ENCODE measurements at regions not wholly inside any gene's neighbourhood (a gene's known extent, or its start where the extent isn't known, plus 50 kb on each side); places are given as distances from the start of the nearest gene placed in this dataset.

- TF ChIP-seq CTCF (IDR thresholded peaks at IDR 0.05): no peak
Observed at GRCh38 chr6:147108259-147108910, 95.8 kb upstream of the STXBP5 start.

GRCh38 chr6:147109707-147110106, 94.5 kb upstream of the STXBP5 start:
- TF ChIP-seq CTCF (IDR thresholded peaks at IDR 0.05): no peak

GRCh38 chr6:147116056-147116455, 88.2 kb upstream of the STXBP5 start:
- TF ChIP-seq CTCF (IDR thresholded peaks at IDR 0.05): no peak

- no peak for TF ChIP-seq CTCF (IDR thresholded peaks at IDR 0.05)
Observed at GRCh38 chr6:147117011-147117410, 87.2 kb upstream of the STXBP5 start.

- TF ChIP-seq CTCF (IDR thresholded peaks at IDR 0.05): no peak
Observed at GRCh38 chr6:147117580-147117979, 86.6 kb upstream of the STXBP5 start.

- TF ChIP-seq CTCF (IDR thresholded peaks at IDR 0.05): no peak
Observed at GRCh38 chr6:147119310-147119709, 84.9 kb upstream of the STXBP5 start.

- TF ChIP-seq CTCF (IDR thresholded peaks at IDR 0.05): no peak
Observed at GRCh38 chr6:147122823-147123222, 81.4 kb upstream of the STXBP5 start.

- no peak for TF ChIP-seq CTCF (IDR thresholded peaks at IDR 0.05)
Observed at GRCh38 chr6:147126618-147127022, 77.6 kb upstream of the STXBP5 start.
